Epithelial cell of esophagus (primary cell): ENCODE measurements at regions not wholly inside any gene's neighbourhood (a gene's known extent, or its start where the extent isn't known, plus 50 kb on each side); places are given as distances from the start of the nearest gene placed in this dataset.

Experiments used
- DNase-seq: peaks from one replicate; pipeline ENCODE4 v3.0.0; 2010; ENCODE audit warnings: low read depth
- H3K4me3 ChIP-seq: 2 replicates; pipeline ENCODE4 v1.5.1; 2011; ENCODE audit warnings: mild to moderate bottlenecking, low read length, control low read depth
- TF ChIP-seq, protein P1 (sequence below): IDR thresholded peaks from 2 replicates; pipeline ENCODE4 v1.5.1; 2011; ENCODE audit warnings: low read depth, mild to moderate bottlenecking, low read length, control low read depth, inconsistent platforms; ENCODE audit not compliant: insufficient read depth; ENCODE audit errors: missing control alignments

DNA sequence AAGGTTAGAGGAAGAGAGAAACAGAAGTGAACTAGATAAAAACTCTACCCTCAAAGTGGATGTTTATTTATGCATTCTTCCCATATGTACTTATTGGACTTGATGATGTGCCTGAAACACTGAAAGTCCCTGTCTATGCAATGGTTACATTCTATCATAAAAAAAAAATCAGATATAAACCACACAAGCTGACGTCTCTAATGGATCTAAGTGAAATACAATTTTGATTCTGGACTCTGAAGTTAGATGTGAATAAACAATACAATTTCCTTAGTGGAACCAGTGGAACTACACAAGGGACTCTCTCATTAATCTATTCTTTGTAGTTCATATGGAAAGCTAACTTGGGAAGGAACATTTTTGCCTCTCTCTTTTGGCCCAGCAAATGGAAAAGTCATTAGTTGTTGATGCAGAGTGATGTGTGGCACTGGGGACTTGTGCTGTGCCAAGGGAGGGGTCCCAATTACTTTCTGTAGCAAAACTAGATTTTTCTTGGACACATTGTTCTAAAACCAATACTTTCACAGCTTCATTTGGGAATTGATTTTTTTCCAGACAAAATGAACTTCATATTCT is 376.8 kb downstream of the TRIB2 start:
- TF ChIP-seq, protein P1, sequence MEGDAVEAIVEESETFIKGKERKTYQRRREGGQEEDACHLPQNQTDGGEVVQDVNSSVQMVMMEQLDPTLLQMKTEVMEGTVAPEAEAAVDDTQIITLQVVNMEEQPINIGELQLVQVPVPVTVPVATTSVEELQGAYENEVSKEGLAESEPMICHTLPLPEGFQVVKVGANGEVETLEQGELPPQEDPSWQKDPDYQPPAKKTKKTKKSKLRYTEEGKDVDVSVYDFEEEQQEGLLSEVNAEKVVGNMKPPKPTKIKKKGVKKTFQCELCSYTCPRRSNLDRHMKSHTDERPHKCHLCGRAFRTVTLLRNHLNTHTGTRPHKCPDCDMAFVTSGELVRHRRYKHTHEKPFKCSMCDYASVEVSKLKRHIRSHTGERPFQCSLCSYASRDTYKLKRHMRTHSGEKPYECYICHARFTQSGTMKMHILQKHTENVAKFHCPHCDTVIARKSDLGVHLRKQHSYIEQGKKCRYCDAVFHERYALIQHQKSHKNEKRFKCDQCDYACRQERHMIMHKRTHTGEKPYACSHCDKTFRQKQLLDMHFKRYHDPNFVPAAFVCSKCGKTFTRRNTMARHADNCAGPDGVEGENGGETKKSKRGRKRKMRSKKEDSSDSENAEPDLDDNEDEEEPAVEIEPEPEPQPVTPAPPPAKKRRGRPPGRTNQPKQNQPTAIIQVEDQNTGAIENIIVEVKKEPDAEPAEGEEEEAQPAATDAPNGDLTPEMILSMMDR = no peak
- no peak for DNase-seq
- H3K4me3 ChIP-seq = no peak overlapping the region

DNA sequence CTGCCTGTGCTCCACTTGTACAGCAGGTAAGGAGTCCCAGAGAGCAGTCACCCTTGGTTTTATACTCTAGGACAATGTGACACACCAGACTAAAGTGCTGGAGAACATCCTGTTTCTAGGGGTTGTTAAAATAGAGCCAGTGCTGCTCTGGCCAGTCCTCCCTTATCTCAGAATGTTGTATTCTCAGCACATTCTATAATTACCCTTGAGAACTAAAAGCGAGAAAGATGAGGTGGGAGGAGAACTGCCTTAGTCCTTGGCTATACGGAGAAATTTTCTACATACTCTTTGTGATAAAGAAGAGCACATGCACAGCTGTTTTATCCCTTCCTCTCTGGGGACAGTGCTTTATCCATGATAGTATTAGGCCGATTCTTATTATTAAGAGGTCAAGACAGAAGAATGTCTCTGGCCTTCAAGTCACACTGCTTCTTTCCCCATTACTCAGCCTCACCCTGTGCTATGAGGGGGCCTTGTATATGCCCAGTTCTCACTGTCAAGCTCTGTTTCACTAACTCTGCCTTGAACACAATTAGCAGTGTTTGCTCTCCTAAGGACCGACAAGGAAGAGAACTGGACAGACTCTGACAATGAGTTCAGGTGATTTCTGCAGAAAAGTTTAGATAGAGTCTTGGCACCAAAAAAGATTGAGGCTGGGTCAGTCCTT is 385.8 kb downstream of the TRIB2 start:
- H3K4me3 ChIP-seq = no peak overlapping the region
- no peak for DNase-seq
- TF ChIP-seq, protein P1 = no peak

DNA sequence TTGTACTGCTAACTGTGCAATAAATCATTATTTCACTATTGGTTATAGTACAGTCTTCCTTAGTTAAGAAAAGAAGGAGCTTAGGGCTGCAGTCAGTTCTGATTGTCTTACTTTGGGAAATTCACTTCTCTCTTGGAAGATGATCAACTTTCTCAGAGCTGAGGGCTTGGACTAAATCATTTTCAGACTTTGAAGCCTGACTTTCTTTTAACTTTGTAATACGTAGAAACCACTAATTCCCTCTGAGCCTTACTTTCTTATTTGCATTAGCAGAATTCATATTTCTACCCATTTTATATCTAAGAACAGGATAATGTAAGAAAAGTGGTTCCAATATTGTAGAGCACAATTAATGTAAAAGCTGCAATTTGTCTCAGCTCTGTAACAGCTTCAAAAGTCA is 386.4 kb downstream of the TRIB2 start:
- TF ChIP-seq, protein P1 = no peak
- no peak overlapping the region for H3K4me3 ChIP-seq
- DNase-seq = no peak

DNA sequence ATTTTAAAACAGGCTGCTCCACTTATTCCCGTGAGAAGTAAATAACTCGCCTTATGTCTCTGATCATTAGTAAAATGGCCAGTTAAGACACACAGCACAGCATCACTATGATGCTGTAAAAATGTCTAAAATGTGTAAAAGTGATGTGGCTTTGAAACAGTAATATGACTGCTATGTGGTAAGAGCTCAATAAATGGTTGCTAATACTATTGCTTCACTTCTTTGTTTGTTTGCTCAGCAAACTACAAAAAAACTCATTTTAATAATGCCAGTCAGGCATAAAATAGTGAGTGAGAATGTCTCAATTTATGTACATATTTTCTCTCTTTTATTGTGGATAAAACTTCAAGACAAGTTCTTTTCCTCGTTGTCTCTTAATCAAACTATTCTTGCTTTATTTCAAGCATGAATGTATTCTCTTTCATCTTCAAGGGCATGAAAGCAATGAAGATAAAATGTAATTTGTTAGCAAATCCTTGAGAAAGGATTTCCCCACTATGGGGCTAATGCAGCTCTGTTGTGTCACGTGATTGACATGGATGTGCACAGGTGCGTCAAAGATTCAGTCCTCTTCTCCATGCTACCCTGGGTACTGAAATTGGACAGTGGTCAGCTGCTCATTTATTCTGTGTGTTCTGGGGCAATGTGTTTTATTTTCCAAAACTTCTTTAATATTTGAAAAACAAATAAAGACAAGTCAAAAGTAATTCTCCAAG is 387.2 kb downstream of the TRIB2 start:
- no peak overlapping the region for H3K4me3 ChIP-seq
- no peak for DNase-seq
- TF ChIP-seq, protein P1 = no peak

DNA sequence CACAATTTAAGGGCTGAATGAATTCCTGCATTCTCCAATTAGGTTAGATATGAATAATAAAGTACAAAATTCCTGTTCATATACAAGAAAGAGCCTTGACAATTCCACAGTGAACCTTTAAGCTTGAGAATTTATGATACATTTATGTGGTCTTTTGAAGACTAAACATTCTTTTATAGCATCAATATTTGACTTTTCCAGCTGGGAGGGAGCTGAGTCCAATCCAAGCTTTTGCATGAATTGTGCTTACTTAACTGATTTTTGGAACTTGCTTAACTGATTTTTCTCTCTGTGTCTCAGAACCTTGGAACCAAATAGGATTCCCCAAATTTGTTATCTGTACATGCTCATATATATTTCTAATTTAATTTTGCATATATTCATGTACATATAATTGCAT is 388.0 kb downstream of the TRIB2 start:
- TF ChIP-seq, protein P1 = no peak
- no peak overlapping the region for H3K4me3 ChIP-seq
- no peak for DNase-seq

DNA sequence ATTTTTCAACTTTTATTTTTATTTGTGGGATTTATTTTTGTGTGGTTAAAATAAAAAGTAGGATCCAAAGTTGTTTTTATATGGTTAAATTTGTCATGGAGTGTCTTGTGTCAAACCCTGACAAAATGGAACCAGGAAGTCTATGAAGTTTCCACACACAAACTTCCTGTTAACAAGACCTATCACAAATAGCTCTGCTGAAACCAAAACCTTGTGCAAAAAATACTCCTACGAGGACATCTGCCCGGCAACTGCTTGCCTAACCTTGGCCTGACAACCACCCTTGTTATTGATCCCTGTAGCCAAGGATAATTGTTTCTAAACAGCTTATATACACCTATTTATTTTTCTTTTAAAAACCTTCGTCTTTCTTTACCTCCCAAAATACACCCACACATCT is 389.6 kb downstream of the TRIB2 start:
- TF ChIP-seq, protein P1 = no peak

More for the DNA sequence above, 389.6 kb downstream of the TRIB2 start:
- no peak for DNase-seq
- H3K4me3 ChIP-seq = no peak overlapping the region
